GM21367 (cell line): ENCODE measurements at regions not wholly inside any gene's neighbourhood (a gene's known extent, or its start where the extent isn't known, plus 50 kb on each side); places are given as distances from the start of the nearest gene placed in this dataset.
"Not testable (repeated sequence)": the region's sequence is repeated elsewhere in the genome, so short reads cannot be mapped to it uniquely, and the experiment has no call there.

Source experiments
- ATAC-seq: cut with Tn5 transposase; IDR thresholded peaks from one replicate; pipeline ENCODE4 v1.9.1; 2021; ENCODE audit not compliant: unreplicated experiment

DNA sequence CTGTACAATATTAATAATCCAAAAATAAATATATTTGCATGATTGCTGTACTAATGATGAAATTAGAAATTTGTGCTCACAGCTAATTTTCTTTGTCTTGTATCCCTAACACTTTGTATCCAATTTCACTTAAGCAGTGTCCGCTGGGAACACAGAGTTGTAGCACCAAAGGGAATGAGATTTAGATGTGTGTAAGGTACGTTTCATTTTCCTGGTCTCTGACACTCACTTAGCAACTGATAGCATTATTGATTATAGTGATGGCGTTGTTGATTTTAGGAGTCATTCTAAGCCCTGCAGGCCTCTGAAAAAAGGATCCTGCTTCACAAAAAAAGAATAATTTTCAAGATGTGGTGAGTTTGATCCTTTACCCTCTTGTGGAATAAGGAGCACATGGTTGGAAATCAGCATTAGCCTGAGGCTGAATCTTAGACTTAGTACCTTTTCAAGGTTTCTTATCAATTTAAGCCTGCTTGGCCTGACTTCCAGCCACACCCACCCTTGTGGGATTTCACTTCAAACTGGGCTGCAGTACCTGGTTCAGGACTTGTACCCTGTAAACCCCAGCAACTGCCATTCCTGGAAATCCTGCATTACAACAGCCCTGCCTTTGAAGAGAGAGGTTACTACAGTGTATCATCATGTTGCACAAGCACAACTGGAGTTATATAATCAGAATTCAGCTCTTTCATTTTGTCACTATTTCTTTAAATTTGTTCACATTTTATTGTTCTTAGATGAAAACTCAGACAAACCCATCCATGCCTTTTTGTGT lies 116.2 kb downstream of the RND3 start:
- no peak for ATAC-seq

DNA sequence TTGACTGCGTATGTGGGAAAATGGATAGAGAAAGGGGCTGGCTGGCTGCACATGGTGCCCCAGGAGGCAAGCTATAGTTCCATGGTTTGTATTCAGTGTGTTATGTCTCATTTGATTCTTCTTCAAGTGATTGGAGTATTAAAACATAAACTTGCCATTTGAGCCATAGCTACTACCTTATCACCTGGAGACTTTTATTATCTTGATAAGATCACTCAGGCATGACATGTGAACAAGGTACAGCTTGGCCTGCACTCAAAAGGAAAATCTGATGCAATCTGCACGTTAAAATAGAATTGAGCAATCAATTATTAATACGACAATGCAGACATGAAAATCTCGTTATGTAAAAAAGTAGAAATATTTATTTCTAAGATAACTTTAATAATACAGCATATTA lies 116.9 kb downstream of the RND3 start:
- ATAC-seq, result no peak

DNA sequence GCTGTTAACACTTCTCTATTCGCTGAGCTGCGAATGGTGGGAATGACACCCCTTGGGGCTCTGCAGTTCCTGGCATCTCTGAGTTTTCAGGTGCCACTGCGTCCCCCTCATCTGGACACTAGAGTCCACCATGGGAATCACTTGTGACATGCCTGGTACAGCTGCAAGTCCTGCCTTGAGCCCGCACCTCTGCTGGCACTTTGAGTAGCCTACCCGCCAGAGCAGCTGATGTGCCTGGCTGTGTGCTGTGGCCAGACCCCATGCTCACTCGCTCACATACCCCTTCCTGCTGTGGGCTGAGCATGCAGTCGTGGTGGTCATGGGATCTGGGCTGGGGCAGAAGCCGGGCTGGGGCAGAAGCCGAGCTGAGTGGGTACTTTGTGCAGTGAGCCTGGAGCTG lies 117.6 kb downstream of the RND3 start:
- ATAC-seq, result no peak

DNA sequence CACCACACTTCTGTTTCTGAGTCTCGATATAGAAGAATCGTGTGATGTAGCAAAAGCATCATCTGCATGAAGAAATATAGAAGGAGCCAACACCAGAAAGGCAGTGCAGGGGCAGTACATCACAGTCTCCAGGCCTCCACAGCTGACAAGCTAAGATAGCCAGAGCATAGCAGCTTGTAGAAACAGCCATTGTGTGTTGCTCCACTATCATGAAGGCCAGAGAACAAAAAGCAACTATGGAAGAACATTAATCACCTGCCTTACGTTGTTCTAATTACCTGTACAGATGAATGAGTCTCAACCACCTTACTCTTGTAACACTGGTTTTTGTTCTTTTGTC lies 129.0 kb downstream of the RND3 start:
- no peak for ATAC-seq

DNA sequence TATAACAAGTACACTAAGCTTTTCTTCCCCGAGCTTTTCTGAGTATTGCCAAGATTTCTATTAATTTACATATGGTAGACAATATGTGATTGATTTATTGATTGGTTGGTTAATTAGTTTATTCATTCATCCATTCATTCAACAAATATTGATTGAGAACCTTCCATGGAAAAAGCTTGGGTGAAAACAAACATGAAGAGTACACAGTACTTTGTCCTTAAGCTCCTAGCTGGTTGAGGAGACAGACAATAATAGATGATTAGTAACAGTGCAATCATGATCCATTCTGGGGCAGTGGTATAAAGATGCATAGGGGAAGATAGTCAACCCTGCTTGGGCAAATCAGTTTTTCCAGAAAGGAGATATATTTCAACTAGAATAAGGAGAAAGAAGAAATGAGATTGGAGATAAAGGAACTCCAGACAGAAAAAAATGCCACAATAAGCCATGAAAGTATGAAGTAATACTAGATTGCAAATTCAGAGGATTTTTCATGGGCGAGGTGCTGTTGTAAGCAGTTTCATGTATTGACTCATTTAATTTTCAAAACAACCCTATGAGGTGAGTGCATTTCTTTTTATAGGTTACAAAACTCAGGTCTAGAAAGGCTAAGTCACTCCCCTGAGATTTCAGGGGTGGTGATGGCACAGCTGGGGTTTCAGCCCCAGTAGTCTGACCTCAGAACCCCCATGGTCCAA lies 129.5 kb downstream of the RND3 start:
- ATAC-seq, result no peak

DNA sequence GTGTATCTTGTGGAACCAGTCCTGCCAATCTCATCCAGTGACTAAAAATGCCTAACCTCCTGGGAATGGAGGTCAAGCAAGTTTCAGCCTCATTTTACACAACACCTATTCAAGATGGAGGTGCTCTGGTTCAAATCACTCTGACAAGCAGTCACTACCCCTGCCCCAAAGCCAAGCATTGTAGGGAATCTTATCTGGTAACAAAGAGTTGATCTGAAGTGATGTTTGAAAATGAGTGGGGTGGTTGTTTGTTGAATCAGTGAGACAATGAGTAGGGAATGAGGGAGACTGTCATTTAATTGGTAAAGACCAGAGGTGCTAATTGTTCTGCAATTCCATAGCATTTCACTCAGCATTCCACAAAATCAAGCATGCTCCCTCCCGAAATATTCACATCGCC lies 132.0 kb downstream of the RND3 start:
- no peak for ATAC-seq

DNA sequence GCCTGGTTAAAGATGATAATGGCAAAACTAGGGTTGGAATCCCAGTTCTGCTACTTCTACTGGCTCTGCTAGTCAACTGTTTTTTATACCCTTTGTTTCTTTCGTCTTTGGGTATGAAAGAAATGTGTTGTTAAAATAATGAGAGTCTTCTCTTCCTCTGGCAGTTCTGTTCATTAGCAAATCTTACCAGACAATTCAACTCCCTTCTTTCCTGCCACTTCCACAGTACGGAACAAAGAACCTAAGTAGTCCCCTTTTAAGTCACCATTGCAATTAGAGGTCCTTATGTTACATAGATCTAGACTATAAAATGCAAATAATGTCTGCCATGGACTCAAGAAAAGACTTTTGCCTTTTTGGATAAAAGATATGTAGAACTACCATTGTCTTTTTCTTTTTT lies 134.1 kb downstream of the RND3 start:
- no peak for ATAC-seq

DNA sequence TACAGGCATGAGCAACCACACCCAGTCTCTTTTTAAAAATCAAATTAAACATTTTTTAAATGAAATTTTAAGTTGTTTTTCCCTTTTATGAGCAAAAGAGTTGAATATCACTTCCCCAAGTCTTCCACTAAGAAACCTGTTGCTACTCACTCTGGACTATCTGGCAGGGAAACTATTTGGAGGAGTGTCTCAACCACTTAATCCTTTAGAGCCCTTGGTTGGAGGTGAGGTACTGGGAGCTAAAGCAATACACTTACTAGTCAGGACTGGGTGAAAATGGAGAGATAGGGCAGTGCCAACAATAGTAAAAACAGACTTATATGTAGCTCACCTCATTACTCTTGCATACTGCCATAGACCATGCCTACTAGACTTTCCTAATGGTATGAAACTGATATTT lies 135.5 kb downstream of the RND3 start:
- ATAC-seq, result no peak

DNA sequence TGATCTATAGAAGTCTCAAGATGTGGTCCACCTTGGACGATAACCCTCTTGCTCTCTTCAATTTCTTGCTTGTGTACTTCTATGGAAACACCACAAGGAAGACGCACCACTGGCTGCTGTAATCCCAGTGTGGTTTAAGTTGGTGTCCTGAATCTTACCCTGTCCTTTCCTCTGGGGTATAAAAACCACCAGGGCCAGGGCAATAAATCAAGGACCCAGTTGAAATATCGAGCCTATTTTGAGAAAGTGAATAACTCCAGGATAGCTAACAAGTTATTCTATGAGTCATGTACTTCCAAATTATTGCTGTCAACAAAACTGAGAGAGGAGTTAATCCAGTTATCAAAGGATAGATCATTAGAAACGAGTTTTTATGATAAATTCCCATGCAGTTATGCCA lies 137.0 kb downstream of the RND3 start:
- no peak for ATAC-seq

DNA sequence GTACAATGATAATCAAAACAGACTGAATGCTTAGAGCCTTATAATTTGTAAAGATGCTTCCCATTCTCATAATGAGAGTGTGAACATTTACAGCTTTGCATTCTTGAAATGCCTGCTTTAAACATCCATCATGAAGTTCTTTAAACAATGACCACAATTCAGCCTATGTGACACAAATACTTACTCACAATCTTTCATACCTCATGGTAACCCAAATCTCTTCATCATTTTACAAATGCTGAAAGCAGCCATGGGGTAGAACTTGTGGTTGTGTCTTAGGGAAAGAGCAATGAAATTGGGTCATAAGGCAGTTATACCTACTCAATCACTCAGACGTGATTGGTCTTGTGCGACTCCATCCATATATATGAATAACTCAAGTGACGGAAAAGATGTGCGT lies 140.7 kb downstream of the RND3 start:
- ATAC-seq, result no peak

DNA sequence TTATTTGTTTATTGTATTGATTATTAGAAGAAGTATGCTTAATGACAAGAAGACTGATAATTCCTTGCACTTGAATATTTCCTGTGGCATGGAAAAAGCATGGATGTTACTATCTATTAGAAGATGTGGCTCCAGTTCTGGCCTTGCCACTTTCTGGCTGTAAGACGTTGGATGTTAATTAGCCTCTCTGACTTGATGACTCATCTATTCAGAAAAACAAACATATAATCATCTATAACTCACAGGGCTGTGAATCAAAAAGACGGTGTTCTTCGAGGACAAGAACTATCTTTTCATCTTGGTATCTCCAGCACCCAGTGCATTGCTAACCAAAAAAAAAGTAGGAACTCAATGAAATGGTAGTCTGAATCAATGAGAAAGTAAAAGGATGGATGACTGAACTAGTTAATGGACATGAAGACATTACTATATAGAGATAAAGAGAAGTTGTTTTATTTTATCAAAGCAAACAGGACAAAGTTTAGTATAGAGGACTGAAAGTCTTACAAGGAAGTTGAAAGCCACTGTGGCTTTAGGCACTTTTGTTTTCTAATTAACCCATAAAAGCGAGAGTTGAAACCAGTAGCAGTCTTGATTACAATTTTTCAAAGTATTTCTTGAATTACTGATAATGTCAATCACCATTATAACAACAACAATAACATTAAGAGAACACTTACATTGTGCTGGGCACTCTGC lies 145.3 kb downstream of the RND3 start:
- ATAC-seq, result no peak

DNA sequence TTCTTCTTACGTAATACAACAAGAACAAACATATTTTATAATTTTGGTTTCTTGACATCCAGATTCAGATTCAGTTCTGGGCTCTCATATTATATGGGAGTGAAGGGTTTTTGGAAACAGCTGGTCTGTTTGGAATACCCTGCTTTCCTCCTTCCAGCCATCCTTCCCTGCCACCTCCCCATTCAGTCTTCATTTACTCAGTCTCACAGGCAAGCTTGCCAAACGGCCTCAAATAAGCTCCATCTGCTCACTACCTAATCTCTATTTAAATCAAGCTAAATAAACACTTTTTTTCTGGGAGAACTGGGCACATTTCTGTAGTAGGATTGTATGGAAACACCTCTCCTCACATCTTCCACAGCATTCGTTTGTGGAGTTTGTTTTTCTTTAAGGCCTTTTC lies 147.5 kb downstream of the RND3 start:
- no peak for ATAC-seq

DNA sequence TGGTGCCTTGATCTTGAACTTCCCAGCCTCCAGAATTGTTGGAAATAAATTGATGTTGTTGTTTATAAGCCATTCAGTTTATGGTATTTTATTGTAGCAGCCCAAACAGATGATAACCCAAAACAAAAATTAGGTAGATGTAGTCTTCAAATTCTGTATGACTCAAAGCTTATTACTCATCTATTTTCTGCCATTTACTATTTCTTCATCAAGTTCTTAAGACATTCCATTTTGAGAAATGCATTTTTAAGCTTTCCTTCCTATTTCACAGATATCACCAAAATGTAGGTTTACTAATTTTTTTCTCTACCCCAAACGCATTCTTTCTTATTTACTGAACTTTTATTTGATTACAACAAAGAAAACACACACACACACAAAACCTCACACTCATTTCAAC lies 148.2 kb downstream of the RND3 start:
- ATAC-seq, result no peak

DNA sequence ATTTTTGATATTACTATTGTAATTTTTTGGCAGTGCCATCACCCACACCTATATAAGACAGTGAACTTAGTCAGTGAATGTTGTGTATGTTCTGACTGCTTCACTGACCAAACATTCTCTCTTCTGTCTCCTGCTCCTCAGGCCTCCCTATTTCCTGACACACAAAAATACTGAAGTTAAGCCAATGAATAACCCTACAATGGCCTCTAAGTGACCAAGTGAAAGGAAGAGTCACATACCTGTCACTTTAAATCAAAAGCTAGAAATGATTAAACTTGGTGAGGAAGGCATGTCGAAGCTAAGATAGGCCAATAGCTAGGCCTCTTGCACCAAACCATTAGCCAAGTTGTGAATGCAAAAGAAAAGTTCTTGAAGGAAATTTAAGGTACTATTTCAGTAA lies 151.9 kb downstream of the RND3 start:
- no peak for ATAC-seq

DNA sequence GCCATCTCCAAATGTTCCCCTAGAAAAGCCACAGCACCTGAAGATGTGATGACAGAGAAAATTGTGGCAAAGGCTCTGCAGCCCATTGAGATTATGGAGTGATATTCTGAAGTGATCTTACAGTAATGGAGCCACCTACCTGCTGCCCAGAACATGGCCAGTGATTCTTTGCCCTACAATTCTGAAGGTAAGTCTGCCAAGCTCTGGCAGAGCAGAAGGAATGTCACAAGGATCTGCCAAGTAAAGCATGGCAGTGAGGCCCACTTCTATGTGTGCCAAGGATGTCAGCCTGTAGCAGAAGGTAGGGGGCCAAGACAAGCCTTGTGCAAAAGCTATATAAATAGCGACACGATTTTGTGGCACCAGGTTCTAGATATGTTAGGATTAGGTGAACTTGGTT lies 155.1 kb downstream of the RND3 start:
- no peak for ATAC-seq

DNA sequence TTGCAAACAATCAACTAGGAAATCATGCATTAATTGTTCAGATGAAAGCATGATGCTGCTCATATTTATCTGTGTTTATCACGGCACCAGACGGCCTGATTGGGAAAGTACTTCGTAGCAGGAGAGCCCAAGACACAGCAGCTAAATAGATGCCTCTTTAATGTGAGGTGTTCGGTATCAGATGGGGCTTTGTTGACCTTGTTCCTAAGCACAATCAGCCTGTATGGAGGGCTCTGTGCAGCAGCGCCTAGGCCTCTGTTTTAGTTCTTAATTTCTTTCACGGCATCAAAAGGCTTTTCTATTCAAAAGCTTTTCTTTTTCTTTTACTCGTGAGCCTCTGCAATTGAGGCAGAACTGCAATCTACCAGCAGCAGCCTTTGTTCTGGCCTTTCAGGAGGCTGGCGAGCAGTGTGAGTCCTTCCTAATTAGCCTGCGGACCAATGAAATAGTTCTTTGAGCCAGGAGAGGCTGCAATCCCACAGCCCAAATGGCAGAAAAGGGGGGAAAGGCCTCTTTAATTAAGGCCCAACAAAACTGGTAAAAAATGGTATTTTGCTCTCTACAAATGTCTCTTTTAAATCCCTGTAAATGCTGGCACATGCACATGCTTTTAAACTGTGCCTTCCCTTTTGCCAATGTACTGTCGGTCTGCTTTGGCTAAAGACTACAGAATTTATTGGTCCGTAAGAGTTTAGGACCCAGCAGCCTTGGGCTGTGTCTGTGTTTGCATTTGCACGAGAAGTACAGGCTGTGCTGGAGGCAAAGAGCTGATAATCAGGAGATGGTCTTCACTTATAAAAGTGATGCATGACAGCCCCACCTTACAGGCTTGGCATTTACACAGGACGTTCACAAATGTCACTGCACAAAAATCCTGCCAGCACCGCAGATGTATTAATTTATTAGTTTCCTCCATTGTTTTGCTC lies 159.6 kb downstream of the RND3 start:
- no peak for ATAC-seq

DNA sequence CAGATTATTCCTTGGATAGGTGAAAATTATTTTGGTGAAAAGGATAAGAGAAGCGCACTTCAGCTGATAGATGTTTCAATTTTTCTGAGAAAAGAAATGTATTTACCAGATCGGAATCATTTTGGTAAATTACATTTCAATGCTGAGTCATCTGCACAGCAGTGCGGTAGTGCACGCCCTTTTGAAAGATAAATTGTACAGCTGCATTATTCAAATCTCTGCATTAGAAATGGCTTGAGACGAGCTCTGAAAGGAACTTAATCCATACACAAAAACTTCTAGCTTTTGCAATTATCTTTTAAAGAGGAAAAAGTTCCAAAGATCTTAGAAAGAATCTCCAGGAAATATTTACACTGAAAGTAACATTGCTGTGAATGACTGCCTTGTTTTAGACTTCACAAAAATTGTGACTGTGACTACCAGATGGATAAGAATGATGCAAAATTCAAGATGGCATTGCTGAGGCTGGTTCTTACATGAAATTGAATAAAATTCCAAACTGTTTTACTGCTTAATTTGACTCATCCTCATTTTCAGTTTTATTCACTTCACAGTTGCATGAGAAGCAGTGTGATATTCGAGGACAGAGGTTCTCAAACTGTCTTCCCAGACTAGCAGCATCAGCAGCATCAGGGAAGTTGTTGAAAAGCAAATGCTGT lies 161.7 kb downstream of the RND3 start:
- ATAC-seq, result no peak

DNA sequence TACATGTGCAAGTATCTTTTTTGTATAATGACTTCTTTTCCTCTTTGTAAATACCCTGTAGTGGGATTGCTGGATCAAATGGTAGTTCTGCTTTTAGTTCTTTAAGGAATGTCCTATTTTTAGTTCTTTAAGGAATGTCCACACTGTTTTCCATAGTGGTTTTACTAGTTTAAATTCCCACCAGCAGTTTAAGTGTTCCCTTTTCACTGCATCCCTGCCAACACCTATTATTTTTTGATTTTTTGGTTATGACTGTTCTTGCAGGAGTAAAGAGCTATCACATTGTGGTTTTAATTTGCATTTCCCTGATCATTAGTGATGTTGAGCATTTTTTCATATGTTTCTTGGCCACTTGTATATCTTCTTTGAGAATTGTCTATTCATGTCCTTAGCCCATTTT lies 164.4 kb downstream of the RND3 start:
- ATAC-seq, result not testable (repeated sequence)

DNA sequence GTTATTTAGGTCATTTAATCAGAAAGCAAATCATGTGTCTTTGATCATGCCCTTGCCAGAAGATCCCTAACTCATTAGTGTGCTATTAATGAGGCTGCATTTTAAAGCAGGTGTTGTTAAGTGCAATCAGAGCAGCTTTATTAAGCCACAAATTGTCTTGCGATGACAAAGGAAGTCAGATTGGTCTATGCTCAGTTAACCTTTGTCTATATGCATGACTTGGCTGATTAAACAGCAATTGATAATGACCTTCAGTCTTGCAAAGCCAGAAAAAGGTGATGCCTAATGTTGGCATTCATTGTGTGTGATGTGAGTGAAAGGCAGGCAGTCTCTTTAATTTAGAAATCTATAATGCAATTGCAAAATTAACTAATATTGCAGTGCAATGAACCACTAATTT lies 166.9 kb downstream of the RND3 start:
- no peak for ATAC-seq

DNA sequence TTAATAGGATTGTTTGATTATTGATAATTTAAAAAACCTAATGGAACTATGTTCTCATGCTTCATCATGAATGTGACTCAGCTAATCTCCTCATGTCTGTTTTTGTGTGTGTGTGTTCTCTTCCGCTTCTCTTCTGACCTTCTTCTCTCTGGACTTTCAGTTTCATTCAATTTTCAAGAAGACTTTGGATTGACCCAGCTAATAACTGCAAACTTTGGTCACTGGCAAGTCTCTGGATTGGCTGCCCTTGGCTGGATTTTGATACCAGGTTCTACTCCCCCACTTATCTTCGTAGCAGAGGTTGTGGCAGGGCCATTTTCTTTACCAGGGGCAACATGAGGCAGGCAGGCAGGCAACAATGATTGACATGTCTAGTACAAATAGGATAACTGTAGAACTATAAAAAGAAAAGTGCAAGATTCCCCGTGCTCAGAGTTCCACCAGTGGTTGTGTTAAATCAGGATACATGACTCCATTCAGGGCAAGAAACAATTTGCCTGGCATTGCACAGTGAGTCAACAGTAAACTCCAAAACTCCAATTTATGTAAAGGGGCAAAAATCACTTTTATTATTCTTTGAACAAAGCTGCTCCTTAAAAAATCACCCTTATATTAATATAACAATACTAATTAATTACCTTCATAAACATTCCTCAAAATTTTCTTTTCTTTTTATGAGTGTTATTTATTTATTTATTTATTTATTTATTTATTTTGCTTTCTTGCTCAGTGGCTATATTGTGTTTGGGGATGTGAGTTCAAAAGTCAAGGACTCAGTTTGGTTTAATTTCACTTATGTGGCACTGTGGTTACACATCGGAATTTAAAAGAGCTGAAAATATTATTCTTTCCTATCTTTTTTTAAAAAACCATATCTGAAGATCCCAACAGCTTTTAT lies 167.6 kb downstream of the RND3 start:
- no peak for ATAC-seq
